Upper lobe of left lung (tissue), 4 donors: ENCODE measurements at regions not wholly inside any gene's neighbourhood (a gene's known extent, or its start where the extent isn't known, plus 50 kb on each side); places are given as distances from the start of the nearest gene placed in this dataset.

Experiments used
- CTCF ChIP-seq, 6 experiments: fragments of 450-650 bp in 4 of 6; fragments of 200-600 bp in 2 of 6; sonication (generic) in 2 of 6; IDR thresholded peaks; one replicate each; pipeline ENCODE4 v1.5.1; 2016 to 2019; ENCODE audit warnings: antibody characterized with exemption in 6 of 6
- EP300 ChIP-seq, 4 donors: sonication (generic); formaldehyde crosslinking; IDR thresholded peaks; one replicate each; pipeline ENCODE4 v1.5.1; 2017; ENCODE audit warnings: antibody characterized with exemption in 4 of 4, control low read depth in 2 of 4
- POLR2A ChIP-seq, 4 donors: fragments of 450-650 bp; IDR thresholded peaks; one replicate each; pipeline ENCODE4 v1.5.1; 2016 to 2017; ENCODE audit warnings: antibody characterized with exemption in 4 of 4, mild to moderate bottlenecking in 2 of 4
- POLR2AphosphoS5 ChIP-seq, 2 donors: sonication (generic); formaldehyde crosslinking; IDR thresholded peaks; one replicate each; pipeline ENCODE4 v1.5.1; 2017; ENCODE audit warnings: antibody characterized with exemption in 2 of 2

- no peak for TF ChIP-seq CTCF (IDR thresholded peaks at IDR 0.05)
- peak in 1 of 2 donors; percentile 7 for TF ChIP-seq POLR2AphosphoS5 (IDR thresholded peaks at IDR 0.05)
- peak in 1 of 4 donors; percentile 22 for TF ChIP-seq POLR2A (IDR thresholded peaks at IDR 0.05)
- TF ChIP-seq EP300 (IDR thresholded peaks at IDR 0.05), result no peak
Observed at GRCh38 chr16:85461022-85461813, 151.9 kb upstream of the GSE1 start.
